ENCODE measurements at regions not wholly inside any gene's neighbourhood (a gene's known extent, or its start where the extent isn't known, plus 50 kb on each side); places are given as distances from the start of the nearest gene placed in this dataset.

DNA sequence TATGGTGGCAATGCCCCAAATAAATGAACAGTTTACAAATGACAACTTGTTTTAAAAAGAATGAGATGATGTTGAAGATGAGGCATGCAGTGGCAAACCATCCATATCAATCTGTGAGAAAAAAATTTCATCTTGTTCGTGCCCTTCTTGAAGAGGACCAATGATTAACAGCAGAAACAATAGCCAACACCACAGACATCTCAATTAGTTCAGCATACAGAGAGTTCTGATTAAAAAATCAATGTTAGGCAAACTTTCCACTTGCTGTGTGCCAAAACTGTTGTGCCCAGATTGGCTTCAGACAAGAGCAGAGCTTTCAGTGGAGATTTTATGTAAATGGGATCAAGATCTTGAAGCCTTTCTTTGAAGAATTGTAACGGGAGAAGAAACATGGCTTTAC lies 329.9 kb downstream of the BMP4 start:
- no peak overlapping the region for H3K4me3 ChIP-seq (ENCODE audit: low read depth, low read length, poor library complexity, severe bottlenecking)
- no peaks in the 10 kb centered on the region for H4K20me1 ChIP-seq (ENCODE audit: insufficient read depth, low read length)
- TF ChIP-seq EZH2 (IDR thresholded peaks at IDR 0.05; ENCODE audit: borderline replicate concordance, low read length): no peak
- TF ChIP-seq, protein P1, sequence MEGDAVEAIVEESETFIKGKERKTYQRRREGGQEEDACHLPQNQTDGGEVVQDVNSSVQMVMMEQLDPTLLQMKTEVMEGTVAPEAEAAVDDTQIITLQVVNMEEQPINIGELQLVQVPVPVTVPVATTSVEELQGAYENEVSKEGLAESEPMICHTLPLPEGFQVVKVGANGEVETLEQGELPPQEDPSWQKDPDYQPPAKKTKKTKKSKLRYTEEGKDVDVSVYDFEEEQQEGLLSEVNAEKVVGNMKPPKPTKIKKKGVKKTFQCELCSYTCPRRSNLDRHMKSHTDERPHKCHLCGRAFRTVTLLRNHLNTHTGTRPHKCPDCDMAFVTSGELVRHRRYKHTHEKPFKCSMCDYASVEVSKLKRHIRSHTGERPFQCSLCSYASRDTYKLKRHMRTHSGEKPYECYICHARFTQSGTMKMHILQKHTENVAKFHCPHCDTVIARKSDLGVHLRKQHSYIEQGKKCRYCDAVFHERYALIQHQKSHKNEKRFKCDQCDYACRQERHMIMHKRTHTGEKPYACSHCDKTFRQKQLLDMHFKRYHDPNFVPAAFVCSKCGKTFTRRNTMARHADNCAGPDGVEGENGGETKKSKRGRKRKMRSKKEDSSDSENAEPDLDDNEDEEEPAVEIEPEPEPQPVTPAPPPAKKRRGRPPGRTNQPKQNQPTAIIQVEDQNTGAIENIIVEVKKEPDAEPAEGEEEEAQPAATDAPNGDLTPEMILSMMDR (IDR thresholded peaks at IDR 0.05; ENCODE audit: low read length): no peak
- no peaks in the 10 kb centered on the region for H3F3A ChIP-seq (ENCODE audit: insufficient read depth, low read length)
- no peaks in the 10 kb centered on the region for H3K9me3 ChIP-seq (ENCODE audit: low read length)
- H3K4me2 ChIP-seq (ENCODE audit: low read length): no peak overlapping the region
- H3K36me3 ChIP-seq (ENCODE audit: insufficient read depth, low read length): no peaks in the 10 kb centered on the region
- no peaks in the 10 kb centered on the region for H3K4me1 ChIP-seq (ENCODE audit: insufficient read depth, low read length, severe bottlenecking)
- H2AFZ ChIP-seq (ENCODE audit: low read length): no peak overlapping the region
- H3K79me2 ChIP-seq (ENCODE audit: insufficient read depth, low read length): no peaks in the 10 kb centered on the region
- no peaks in the 10 kb centered on the region for H3K9me2 ChIP-seq (ENCODE audit: low read depth, low read length)
- no peaks in the 10 kb centered on the region for H3K27me3 ChIP-seq (ENCODE audit: insufficient read depth, low read length)
- H3K27ac ChIP-seq (ENCODE audit: low read depth, low read length, poor library complexity, severe bottlenecking): no peak overlapping the region
- no peak overlapping the region for H3K9ac ChIP-seq (ENCODE audit: low read length)

DNA sequence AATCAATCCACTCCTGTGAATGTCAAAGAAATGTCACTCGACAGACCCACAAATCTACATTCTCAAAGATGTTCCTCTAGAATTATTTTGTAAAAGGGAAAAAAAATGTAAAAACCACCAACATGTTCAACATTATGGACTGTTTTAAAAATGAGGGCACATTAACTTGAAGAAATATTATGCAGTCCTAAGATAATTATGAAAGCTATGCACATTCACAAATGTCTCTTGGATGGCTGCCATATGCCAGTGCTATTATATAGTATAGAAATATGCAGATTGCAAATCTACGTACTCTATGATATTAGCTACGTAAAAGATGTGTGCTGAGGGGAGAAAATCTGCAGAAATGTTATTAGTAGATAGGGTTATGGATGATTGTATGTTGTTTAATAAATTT lies 334.2 kb downstream of the BMP4 start:
- Histone ChIP-seq H3K79me2 (ENCODE audit: insufficient read depth, low read length) (no peaks in the 10 kb centered on the region), H4K20me1 (ENCODE audit: insufficient read depth, low read length) (no peaks in the 10 kb centered on the region), H3K36me3 (ENCODE audit: insufficient read depth, low read length) (no peaks in the 10 kb centered on the region), H3K9me3 (ENCODE audit: low read length) (no peaks in the 10 kb centered on the region), H3F3A (ENCODE audit: insufficient read depth, low read length) (no peaks in the 10 kb centered on the region), H3K4me3 (ENCODE audit: low read depth, low read length, poor library complexity, severe bottlenecking) (no peak overlapping the region), H3K27ac (ENCODE audit: low read depth, low read length, poor library complexity, severe bottlenecking) (no peak overlapping the region), H3K9me2 (ENCODE audit: low read depth, low read length) (no peaks in the 10 kb centered on the region), H3K9ac (ENCODE audit: low read length) (no peak overlapping the region), H3K4me1 (ENCODE audit: insufficient read depth, low read length, severe bottlenecking) (no peaks in the 10 kb centered on the region), H2AFZ (ENCODE audit: low read length) (no peak overlapping the region), H3K4me2 (ENCODE audit: low read length) (no peak overlapping the region), H3K27me3 (ENCODE audit: insufficient read depth, low read length) (no peaks in the 10 kb centered on the region)
- no peak for TF ChIP-seq EZH2 (IDR thresholded peaks at IDR 0.05; ENCODE audit: borderline replicate concordance, low read length)
- TF ChIP-seq, protein P1 (IDR thresholded peaks at IDR 0.05; ENCODE audit: low read length): no peak

DNA sequence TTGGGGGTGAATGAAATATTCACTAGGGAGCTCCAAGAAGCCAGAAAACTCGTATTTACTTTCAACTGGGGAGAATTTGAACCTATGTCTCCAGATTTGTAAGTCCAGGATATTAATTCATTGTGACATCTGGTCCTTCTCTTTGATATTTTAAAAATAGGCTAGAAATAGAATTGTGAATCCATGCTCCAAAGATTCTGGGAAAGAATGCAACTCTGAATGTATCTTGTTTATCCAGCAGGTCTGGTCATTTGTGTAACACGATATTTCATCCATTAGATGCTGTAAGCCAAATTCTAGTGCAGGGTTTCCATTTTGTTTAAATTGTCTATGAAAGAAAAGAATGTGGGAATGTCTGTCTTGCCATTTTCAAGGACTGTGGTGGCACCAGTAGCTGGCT lies 334.7 kb downstream of the BMP4 start:
- no peaks in the 10 kb centered on the region for H3K9me2 ChIP-seq (ENCODE audit: low read depth, low read length)
- H3K9ac ChIP-seq (ENCODE audit: low read length): no peak overlapping the region
- no peak overlapping the region for H3K27ac ChIP-seq (ENCODE audit: low read depth, low read length, poor library complexity, severe bottlenecking)
- H3K4me2 ChIP-seq (ENCODE audit: low read length): no peak overlapping the region
- H3K36me3 ChIP-seq (ENCODE audit: insufficient read depth, low read length): no peaks in the 10 kb centered on the region
- H3K4me1 ChIP-seq (ENCODE audit: insufficient read depth, low read length, severe bottlenecking): no peaks in the 10 kb centered on the region
- H3K27me3 ChIP-seq (ENCODE audit: insufficient read depth, low read length): no peaks in the 10 kb centered on the region
- H3K4me3 ChIP-seq (ENCODE audit: low read depth, low read length, poor library complexity, severe bottlenecking): no peak overlapping the region
- H2AFZ ChIP-seq (ENCODE audit: low read length): no peak overlapping the region
- TF ChIP-seq EZH2 (IDR thresholded peaks at IDR 0.05; ENCODE audit: borderline replicate concordance, low read length): no peak
- TF ChIP-seq, protein P1 (IDR thresholded peaks at IDR 0.05; ENCODE audit: low read length): no peak
- H3K79me2 ChIP-seq (ENCODE audit: insufficient read depth, low read length): no peaks in the 10 kb centered on the region
- H3K9me3 ChIP-seq (ENCODE audit: low read length): no peaks in the 10 kb centered on the region
- no peaks in the 10 kb centered on the region for H4K20me1 ChIP-seq (ENCODE audit: insufficient read depth, low read length)
- H3F3A ChIP-seq (ENCODE audit: insufficient read depth, low read length): no peaks in the 10 kb centered on the region
